Left ventricle myocardium inferior (tissue), 1 donor: ENCODE measurements at regions not wholly inside any gene's neighbourhood (a gene's known extent, or its start where the extent isn't known, plus 50 kb on each side); places are given as distances from the start of the nearest gene placed in this dataset.
"Not testable (repeated sequence)": the region's sequence is repeated elsewhere in the genome, so short reads cannot be mapped to it uniquely, and the experiment has no call there.

Experiments used
- DNase-seq: peaks from one replicate; pipeline ENCODE4 v3.0.0-alpha.2; 2020
- H3K27ac ChIP-seq: fragments of 200-600 bp; replicated peaks from 2 replicates; pipeline ENCODE4 v1.8.0; 2021
- H3K27me3 ChIP-seq: fragments of 200-600 bp; 2 replicates; pipeline ENCODE4 v1.8.0; 2021; ENCODE audit warnings: low read depth
- H3K36me3 ChIP-seq: fragments of 200-600 bp; 2 replicates; pipeline ENCODE4 v1.8.0; 2021
- H3K4me1 ChIP-seq: fragments of 200-600 bp; 2 replicates; pipeline ENCODE4 v1.8.0; 2021
- H3K4me3 ChIP-seq: fragments of 200-600 bp; 2 replicates; pipeline ENCODE4 v1.8.0; 2021; ENCODE audit warnings: mild to moderate bottlenecking, moderate library complexity
- H3K9me3 ChIP-seq: fragments of 200-600 bp; replicated peaks from 2 replicates; pipeline ENCODE4 v1.8.0; 2021
- intact Hi-C: fragments of 100-400 bp; cut with micrococcal nuclease; formaldehyde crosslinking; loops from one replicate; pipeline ENCODE4 v1.11.0; 2022
- TF ChIP-seq, protein P1 (sequence below): fragments of 200-600 bp; IDR thresholded peaks from 2 replicates; pipeline ENCODE4 v1.8.0; 2021; ENCODE audit warnings: antibody characterized with exemption, mild to moderate bottlenecking, borderline replicate concordance
- donor health status: DM: no; HTN: yes; CAD: no; lungs with severe emphysema.

DNA sequence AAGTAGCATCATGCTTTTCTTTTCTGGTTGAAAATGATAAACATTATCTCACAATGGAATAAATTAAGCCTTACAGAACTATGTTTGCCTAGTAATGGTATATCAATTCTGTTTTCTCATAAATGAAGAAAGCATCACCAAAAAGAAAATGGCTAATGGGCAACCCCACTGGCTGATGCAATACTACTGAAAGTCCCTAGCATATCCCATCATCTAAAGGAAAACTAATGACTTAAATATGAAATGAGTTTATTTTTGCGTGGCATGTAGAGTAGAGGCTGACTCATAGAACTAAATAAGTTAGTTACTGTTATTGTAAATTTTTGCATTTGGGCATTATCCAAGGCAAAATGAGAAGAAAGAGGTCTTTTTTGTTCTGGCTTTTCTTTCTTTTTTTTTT lies 1156.3 kb upstream of the SEL1L start:
- intact Hi-C loops = no loop called here
- Histone ChIP-seq H3K27ac (no peak overlapping the region), H3K4me3 (no peak overlapping the region), H3K4me1 (no peaks in the 10 kb centered on the region), H3K36me3 (no peaks in the 10 kb centered on the region), H3K27me3 (no peaks in the 10 kb centered on the region), H3K9me3 (peaks cover 11% of the 10 kb centered on the region)
- TF ChIP-seq, protein P1, sequence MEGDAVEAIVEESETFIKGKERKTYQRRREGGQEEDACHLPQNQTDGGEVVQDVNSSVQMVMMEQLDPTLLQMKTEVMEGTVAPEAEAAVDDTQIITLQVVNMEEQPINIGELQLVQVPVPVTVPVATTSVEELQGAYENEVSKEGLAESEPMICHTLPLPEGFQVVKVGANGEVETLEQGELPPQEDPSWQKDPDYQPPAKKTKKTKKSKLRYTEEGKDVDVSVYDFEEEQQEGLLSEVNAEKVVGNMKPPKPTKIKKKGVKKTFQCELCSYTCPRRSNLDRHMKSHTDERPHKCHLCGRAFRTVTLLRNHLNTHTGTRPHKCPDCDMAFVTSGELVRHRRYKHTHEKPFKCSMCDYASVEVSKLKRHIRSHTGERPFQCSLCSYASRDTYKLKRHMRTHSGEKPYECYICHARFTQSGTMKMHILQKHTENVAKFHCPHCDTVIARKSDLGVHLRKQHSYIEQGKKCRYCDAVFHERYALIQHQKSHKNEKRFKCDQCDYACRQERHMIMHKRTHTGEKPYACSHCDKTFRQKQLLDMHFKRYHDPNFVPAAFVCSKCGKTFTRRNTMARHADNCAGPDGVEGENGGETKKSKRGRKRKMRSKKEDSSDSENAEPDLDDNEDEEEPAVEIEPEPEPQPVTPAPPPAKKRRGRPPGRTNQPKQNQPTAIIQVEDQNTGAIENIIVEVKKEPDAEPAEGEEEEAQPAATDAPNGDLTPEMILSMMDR = no peak
- DNase-seq = no peak

DNA sequence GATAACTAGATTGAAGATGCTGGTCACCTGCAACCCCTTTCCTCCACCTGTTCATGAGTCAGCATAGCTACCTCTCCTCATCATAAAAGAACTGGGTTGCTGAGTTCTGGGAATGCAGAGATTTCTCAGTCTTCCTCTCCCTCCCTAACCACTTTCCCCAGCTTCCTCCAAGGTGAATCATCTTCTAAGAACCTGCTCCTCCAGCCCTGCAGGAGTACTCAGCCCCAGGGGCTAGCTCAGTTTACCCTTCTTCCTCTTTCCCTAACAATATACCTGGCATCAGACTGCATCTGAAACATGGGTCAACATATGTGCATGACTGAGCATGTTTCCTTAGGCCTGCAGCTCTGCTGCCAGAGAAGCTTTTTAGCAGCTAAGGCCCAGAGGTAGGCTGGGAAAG lies 1157.5 kb upstream of the SEL1L start:
- H3K36me3 ChIP-seq, H3K27ac ChIP-seq, DNase-seq, H3K27me3 ChIP-seq, H3K4me3 ChIP-seq, intact Hi-C loops, H3K4me1 ChIP-seq: not testable (repeated sequence)
- peaks cover 11% of the 10 kb centered on the region for H3K9me3 ChIP-seq

DNA sequence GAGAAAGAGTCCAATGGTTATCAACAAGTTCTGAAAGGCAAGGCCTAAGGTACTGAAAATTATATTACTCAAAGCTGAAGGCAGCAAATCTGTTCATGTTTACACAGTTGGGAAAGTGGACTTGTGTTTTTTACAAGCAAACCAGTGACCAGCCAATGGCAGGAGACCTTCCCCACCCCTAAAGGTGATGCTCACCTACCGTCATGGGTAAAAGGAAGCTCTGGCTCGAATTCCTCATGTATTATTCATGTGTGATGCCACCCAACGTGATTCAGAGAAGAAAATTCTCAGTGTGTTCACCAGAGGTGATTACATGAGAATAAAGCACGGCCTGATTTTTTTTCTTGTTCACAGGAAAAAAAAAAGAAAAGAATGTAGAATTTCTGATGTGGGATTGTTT lies 1161.2 kb upstream of the SEL1L start:
- H3K27ac ChIP-seq = no peak overlapping the region
- intact Hi-C loops = no loop called here
- no peaks in the 10 kb centered on the region for H3K36me3 ChIP-seq
- TF ChIP-seq, protein P1 = no peak
- no peaks in the 10 kb centered on the region for H3K4me1 ChIP-seq
- H3K9me3 ChIP-seq = no peaks in the 10 kb centered on the region
- no peak for DNase-seq
- no peaks in the 10 kb centered on the region for H3K27me3 ChIP-seq
- no peak overlapping the region for H3K4me3 ChIP-seq

DNA sequence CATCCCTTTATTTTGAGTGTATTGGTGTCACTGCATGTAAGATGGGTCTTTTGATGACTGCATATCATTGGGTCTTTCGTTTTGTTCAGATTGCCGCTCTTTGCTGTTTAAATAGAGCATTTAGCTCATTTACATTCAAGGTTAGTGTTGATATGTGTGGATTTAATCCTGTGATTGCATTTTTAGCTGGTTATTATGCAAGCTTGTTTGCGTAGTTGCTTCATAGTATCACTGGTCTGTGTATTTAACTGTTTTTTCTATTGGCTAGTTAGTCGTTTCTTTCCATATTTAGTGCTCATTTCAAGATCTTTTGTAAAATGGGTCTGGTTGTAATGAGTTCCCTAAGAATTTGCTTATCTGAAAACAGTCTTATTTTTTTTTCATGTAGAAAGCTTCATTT lies 1170.6 kb upstream of the SEL1L start:
- no peaks in the 10 kb centered on the region for H3K4me1 ChIP-seq
- H3K9me3 ChIP-seq = peaks cover 26% of the 10 kb centered on the region
- DNase-seq = no peak
- no peaks in the 10 kb centered on the region for H3K36me3 ChIP-seq
- intact Hi-C loops = no loop called here
- TF ChIP-seq, protein P1 = no peak
- H3K4me3 ChIP-seq = no peak overlapping the region
- H3K27ac ChIP-seq = no peak overlapping the region
- no peaks in the 10 kb centered on the region for H3K27me3 ChIP-seq

DNA sequence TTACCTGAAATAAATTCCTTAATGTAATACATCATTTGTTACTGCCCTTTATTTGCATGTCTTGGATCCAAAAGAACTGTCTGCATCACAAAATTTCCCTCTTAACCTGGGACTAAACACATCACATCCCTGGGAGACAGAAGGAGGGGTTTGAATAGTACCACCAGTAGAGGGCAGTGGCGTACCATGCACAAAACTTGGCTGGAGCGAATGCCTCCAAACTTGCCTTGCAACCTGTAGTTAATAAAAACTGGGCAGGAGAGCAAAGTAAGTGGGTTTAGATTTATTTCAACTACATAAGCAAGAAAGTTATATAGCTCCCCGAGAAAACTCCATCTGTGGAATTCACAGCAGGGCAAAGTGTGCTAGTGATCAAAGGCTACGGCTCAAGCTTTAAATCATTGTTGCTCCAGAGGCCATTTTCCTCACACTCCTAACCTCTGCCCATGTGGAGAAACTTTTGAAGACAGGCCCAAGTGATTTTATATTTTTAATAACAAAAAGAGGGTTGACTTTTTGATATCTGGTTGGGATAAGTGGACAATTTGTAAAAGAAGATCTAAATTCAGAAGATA lies 1176.7 kb upstream of the SEL1L start:
- H3K27me3 ChIP-seq = no peaks in the 10 kb centered on the region
- TF ChIP-seq, protein P1 = peak; percentile 81
- H3K9me3 ChIP-seq = peaks cover 16% of the 10 kb centered on the region
- H3K4me3 ChIP-seq = no peak overlapping the region
- no peaks in the 10 kb centered on the region for H3K36me3 ChIP-seq
- DNase-seq = no peak
- H3K4me1 ChIP-seq = peaks cover 12% of the 10 kb centered on the region
- H3K27ac ChIP-seq = no peak overlapping the region
- intact Hi-C loops = no loop called here

DNA sequence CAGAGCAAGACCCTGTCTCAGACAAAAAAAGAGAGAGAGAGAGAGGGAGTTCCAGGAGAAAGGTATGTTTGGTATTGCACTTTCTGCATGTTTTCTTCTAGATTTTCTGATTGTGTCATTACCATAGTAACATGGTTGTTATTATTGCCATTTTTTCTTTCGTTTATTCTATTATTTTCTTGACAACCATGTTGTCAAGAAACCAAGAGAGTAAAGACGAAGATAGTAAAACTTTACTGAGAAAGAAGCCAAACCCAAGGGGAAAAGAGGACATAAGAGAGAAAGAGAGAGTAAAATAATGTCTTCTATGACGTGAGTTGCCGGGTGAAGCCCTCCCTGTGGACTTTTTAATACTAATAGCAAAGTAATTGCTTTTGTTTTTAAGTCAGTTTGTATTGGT lies 1186.0 kb upstream of the SEL1L start:
- no peak overlapping the region for H3K27ac ChIP-seq
- H3K4me3 ChIP-seq = no peak overlapping the region
- DNase-seq = no peak
- no peaks in the 10 kb centered on the region for H3K9me3 ChIP-seq
- intact Hi-C loops = no loop called here
- H3K27me3 ChIP-seq = no peaks in the 10 kb centered on the region
- TF ChIP-seq, protein P1 = no peak
- no peaks in the 10 kb centered on the region for H3K36me3 ChIP-seq
- H3K4me1 ChIP-seq = peaks cover 8% of the 10 kb centered on the region
